ENCODE measurements at regions not wholly inside any gene's neighbourhood (a gene's known extent, or its start where the extent isn't known, plus 50 kb on each side); places are given as distances from the start of the nearest gene placed in this dataset.

DNA sequence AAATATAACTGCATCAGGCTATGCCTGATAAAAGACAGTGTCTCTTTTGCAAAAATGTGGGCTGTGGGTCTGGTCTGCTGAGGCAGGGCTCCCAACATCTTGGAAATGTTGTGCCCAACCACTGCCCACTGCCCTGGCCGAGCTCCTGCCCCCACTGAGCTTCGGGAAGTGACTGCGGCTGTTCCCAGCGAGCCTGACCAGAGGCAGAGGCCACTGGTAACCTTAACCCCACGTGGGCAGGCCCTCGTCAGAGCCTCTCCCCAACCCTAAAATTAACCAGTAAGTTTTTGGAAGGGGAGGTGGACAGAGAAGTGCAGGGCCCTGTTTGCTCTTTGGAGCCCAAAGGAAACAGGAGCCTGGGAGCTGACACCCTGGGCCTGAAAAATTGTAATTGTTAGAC, 225.9 kb downstream of the MAFB start:
- no peak for TF ChIP-seq RFX5 (IDR thresholded peaks at IDR 0.05; ENCODE audit: borderline replicate concordance, low read depth, low read length)
- TF ChIP-seq, protein P1, sequence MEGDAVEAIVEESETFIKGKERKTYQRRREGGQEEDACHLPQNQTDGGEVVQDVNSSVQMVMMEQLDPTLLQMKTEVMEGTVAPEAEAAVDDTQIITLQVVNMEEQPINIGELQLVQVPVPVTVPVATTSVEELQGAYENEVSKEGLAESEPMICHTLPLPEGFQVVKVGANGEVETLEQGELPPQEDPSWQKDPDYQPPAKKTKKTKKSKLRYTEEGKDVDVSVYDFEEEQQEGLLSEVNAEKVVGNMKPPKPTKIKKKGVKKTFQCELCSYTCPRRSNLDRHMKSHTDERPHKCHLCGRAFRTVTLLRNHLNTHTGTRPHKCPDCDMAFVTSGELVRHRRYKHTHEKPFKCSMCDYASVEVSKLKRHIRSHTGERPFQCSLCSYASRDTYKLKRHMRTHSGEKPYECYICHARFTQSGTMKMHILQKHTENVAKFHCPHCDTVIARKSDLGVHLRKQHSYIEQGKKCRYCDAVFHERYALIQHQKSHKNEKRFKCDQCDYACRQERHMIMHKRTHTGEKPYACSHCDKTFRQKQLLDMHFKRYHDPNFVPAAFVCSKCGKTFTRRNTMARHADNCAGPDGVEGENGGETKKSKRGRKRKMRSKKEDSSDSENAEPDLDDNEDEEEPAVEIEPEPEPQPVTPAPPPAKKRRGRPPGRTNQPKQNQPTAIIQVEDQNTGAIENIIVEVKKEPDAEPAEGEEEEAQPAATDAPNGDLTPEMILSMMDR (IDR thresholded peaks at IDR 0.05; ENCODE audit: control extremely low read depth in 1 of 3, insufficient read depth in 1 of 3, low read depth in 1 of 3, low read length in 3 of 3), result no peak
- TF ChIP-seq POLR2A (IDR thresholded peaks at IDR 0.05; ENCODE audit: control extremely low read depth in 1 of 2, low read depth in 2 of 2, low read length in 2 of 2), result no peak
